ENCODE measurements at regions not wholly inside any gene's neighbourhood (a gene's known extent, or its start where the extent isn't known, plus 50 kb on each side); places are given as distances from the start of the nearest gene placed in this dataset.
"Not testable (repeated sequence)": the region's sequence is repeated elsewhere in the genome, so short reads cannot be mapped to it uniquely, and the experiment has no call there.

DNA sequence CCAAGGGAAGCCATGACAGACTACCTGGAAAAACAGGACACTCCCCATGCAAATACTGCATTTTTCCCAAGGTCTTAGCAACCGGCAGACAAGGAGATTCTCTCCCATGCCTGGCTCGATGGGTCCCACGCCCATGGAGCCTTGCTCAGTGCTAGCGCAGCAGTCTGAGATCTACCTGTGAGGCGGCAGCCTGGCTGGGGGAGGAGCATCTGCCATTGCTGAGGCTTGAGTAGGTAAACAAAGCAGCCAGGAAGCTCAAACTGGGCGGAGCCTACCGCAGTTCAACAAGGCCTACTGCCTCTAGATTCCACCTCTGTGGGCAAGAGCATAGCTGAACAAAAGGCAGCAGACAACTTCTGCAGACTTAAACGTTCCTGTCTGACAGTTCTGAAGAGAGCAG lies 1417.2 kb downstream of the FSTL5 start:
- H3K4me2 ChIP-seq (ENCODE audit: low read length); H3K27me3 ChIP-seq (ENCODE audit: insufficient read depth, low read length); H3K18ac ChIP-seq (ENCODE audit: low read length); H3K36me3 ChIP-seq (ENCODE audit: control insufficient read depth in 1 of 2, insufficient read depth in 2 of 2, low read length in 2 of 2); H4K91ac ChIP-seq (ENCODE audit: low read depth, low read length); H2BK5ac ChIP-seq (ENCODE audit: low read depth, low read length, poor library complexity); H3K4ac ChIP-seq (ENCODE audit: low read depth, low read length); H2BK12ac ChIP-seq (ENCODE audit: low read length); H2BK120ac ChIP-seq (ENCODE audit: insufficient read depth, low read length, poor library complexity); H4K8ac ChIP-seq (ENCODE audit: low read depth, low read length); H3K14ac ChIP-seq (ENCODE audit: low read length); H3K23ac ChIP-seq (ENCODE audit: low read length); H3K27ac ChIP-seq (ENCODE audit: low read depth, low read length); H3K4me1 ChIP-seq (ENCODE audit: control insufficient read depth in 1 of 2, insufficient read depth in 2 of 2, low read length in 2 of 2); DNase-seq; H3K9ac ChIP-seq (ENCODE audit: low read length); H4K12ac ChIP-seq (ENCODE audit: low read depth, low read length); H2AK5ac ChIP-seq (ENCODE audit: low read length); H3K79me2 ChIP-seq (ENCODE audit: control insufficient read depth, insufficient read depth, low read length, poor library complexity); H2AFZ ChIP-seq (ENCODE audit: insufficient read depth, low read length, poor library complexity); H3K4me3 ChIP-seq (ENCODE audit: low read depth, low read length); H3K9me3 ChIP-seq (ENCODE audit: insufficient read depth, low read depth, low read length); H3K79me1 ChIP-seq (ENCODE audit: low read length): not testable (repeated sequence)
- WGBS (ENCODE audit: extremely low coverage, insufficient coverage, insufficient read length), result no CpG with 5 or more reads among the region's 8 CpGs

DNA sequence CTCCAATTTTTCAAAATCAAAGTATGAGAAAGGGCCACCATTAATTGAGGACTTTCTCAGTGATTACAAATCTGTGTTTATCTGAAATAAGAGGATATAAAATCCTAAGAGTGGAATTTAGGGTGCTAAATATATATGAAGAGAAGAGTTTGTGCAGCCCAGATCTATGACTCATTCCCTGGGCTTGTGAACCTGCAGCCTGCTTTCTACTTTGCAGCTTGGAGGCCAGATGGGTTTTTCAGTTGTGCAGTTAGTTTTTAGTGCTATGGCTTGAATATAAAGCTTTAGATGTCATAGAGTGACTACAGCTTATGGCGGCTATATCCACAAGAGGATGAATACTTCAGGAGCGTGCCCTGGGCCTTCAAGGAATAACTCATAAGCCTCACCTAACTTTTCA lies 1391.1 kb downstream of the FSTL5 start:
- H3K27me3 ChIP-seq (ENCODE audit: insufficient read depth, low read length), result no peaks in the 10 kb centered on the region
- H3K4me2 ChIP-seq (ENCODE audit: low read length), result no peak overlapping the region
- no peak overlapping the region for H3K4ac ChIP-seq (ENCODE audit: low read depth, low read length)
- no peaks in the 10 kb centered on the region for H3K9me3 ChIP-seq (ENCODE audit: insufficient read depth, low read depth, low read length)
- no peaks in the 10 kb centered on the region for H3K36me3 ChIP-seq (ENCODE audit: control insufficient read depth in 1 of 2, insufficient read depth in 2 of 2, low read length in 2 of 2)
- no peaks in the 10 kb centered on the region for H3K79me1 ChIP-seq (ENCODE audit: low read length)
- H4K12ac ChIP-seq (ENCODE audit: low read depth, low read length), result no peak overlapping the region
- no peaks in the 10 kb centered on the region for H3K4me1 ChIP-seq (ENCODE audit: control insufficient read depth in 1 of 2, insufficient read depth in 2 of 2, low read length in 2 of 2)
- no peak overlapping the region for H3K18ac ChIP-seq (ENCODE audit: low read length)
- H2AK5ac ChIP-seq (ENCODE audit: low read length), result no peak overlapping the region
- DNase-seq, result no peak
- no peak overlapping the region for H3K9ac ChIP-seq (ENCODE audit: low read length)
- no peak overlapping the region for H4K91ac ChIP-seq (ENCODE audit: low read depth, low read length)
- no peak overlapping the region for H3K4me3 ChIP-seq (ENCODE audit: low read depth, low read length)
- H2BK5ac ChIP-seq (ENCODE audit: low read depth, low read length, poor library complexity), result no peak overlapping the region
- no peaks in the 10 kb centered on the region for H3K79me2 ChIP-seq (ENCODE audit: control insufficient read depth, insufficient read depth, low read length, poor library complexity)
- no peak overlapping the region for H4K8ac ChIP-seq (ENCODE audit: low read depth, low read length)
- WGBS (ENCODE audit: extremely low coverage, insufficient coverage, insufficient read length), result no CpG with 5 or more reads among the region's 2 CpGs
- H3K23ac ChIP-seq (ENCODE audit: low read length), result no peak overlapping the region
- H2BK120ac ChIP-seq (ENCODE audit: insufficient read depth, low read length, poor library complexity), result no peak overlapping the region
- no peak overlapping the region for H3K27ac ChIP-seq (ENCODE audit: low read depth, low read length)
- H3K14ac ChIP-seq (ENCODE audit: low read length), result no peak overlapping the region
- H2AFZ ChIP-seq (ENCODE audit: insufficient read depth, low read length, poor library complexity), result no peak overlapping the region
- H2BK12ac ChIP-seq (ENCODE audit: low read length), result no peak overlapping the region

DNA sequence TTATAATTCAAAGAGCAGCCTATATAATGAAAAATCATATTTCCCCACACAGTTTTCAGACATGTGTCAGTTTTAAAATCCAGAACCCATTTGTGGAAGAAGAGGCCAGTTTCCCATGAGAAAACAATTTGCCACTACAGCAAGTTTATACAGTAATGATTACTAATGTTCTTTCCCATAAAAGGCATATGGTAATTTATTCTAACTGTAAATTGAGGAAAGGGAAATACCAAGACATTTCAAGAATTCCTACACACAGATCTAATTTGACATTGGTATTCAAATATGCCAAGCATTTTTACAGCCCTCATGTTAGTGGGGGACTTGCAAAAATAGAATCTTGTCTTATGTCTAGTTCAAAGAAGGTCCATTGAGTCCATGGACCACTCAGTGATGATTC lies 1368.6 kb downstream of the FSTL5 start:
- Histone ChIP-seq H3K4me2 (ENCODE audit: low read length) (no peak overlapping the region), H4K91ac (ENCODE audit: low read depth, low read length) (no peak overlapping the region), H3K4ac (ENCODE audit: low read depth, low read length) (no peak overlapping the region), H3K9ac (ENCODE audit: low read length) (no peak overlapping the region), H3K79me2 (ENCODE audit: control insufficient read depth, insufficient read depth, low read length, poor library complexity) (no peaks in the 10 kb centered on the region), H2AFZ (ENCODE audit: insufficient read depth, low read length, poor library complexity) (no peak overlapping the region), H3K18ac (ENCODE audit: low read length) (no peak overlapping the region), H3K27me3 (ENCODE audit: insufficient read depth, low read length) (no peaks in the 10 kb centered on the region), H3K14ac (ENCODE audit: low read length) (no peak overlapping the region), H3K27ac (ENCODE audit: low read depth, low read length) (no peak overlapping the region), H3K79me1 (ENCODE audit: low read length) (no peaks in the 10 kb centered on the region), H2BK120ac (ENCODE audit: insufficient read depth, low read length, poor library complexity) (no peak overlapping the region), H2AK5ac (ENCODE audit: low read length) (no peak overlapping the region), H3K36me3 (ENCODE audit: control insufficient read depth in 1 of 2, insufficient read depth in 2 of 2, low read length in 2 of 2) (no peaks in the 10 kb centered on the region), H2BK12ac (ENCODE audit: low read length) (no peak overlapping the region), H2BK5ac (ENCODE audit: low read depth, low read length, poor library complexity) (no peak overlapping the region), H3K23ac (ENCODE audit: low read length) (no peak overlapping the region), H4K8ac (ENCODE audit: low read depth, low read length) (no peak overlapping the region), H4K12ac (ENCODE audit: low read depth, low read length) (no peak overlapping the region), H3K4me1 (ENCODE audit: control insufficient read depth in 1 of 2, insufficient read depth in 2 of 2, low read length in 2 of 2) (no peaks in the 10 kb centered on the region), H3K9me3 (ENCODE audit: insufficient read depth, low read depth, low read length) (no peaks in the 10 kb centered on the region), H3K4me3 (ENCODE audit: low read depth, low read length) (no peak overlapping the region)
- DNase-seq, result no peak

DNA sequence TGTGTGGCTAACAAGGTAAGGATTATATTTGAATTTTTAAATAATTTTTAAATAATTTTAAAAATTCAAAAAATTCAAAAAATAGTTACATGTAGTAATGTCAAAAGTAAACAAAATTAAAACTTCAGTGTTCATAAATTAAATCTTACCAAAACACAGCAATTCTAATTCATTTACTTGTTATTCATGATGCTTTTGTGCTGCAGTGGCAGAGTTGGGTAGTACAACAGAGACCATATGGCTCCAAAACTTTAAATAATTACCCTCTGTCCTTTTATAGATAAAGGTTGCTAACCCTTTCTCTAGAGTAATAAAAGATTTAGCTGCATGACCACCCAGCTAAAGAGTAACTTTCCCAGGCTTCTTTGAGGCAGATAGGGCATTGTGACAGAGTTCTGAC lies 1355.6 kb downstream of the FSTL5 start:
- H2BK120ac ChIP-seq (ENCODE audit: insufficient read depth, low read length, poor library complexity), result no peak overlapping the region
- no peak overlapping the region for H3K23ac ChIP-seq (ENCODE audit: low read length)
- no peak overlapping the region for H2BK5ac ChIP-seq (ENCODE audit: low read depth, low read length, poor library complexity)
- H3K79me2 ChIP-seq (ENCODE audit: control insufficient read depth, insufficient read depth, low read length, poor library complexity), result no peaks in the 10 kb centered on the region
- no peak overlapping the region for H3K9ac ChIP-seq (ENCODE audit: low read length)
- H3K4me2 ChIP-seq (ENCODE audit: low read length), result no peak overlapping the region
- no peak overlapping the region for H2AK5ac ChIP-seq (ENCODE audit: low read length)
- H4K91ac ChIP-seq (ENCODE audit: low read depth, low read length), result no peak overlapping the region
- no peak overlapping the region for H3K4ac ChIP-seq (ENCODE audit: low read depth, low read length)
- H3K4me3 ChIP-seq (ENCODE audit: low read depth, low read length), result no peak overlapping the region
- no peaks in the 10 kb centered on the region for H3K27me3 ChIP-seq (ENCODE audit: insufficient read depth, low read length)
- no peak for DNase-seq
- H3K27ac ChIP-seq (ENCODE audit: low read depth, low read length), result no peak overlapping the region
- no peak overlapping the region for H2AFZ ChIP-seq (ENCODE audit: insufficient read depth, low read length, poor library complexity)
- H3K36me3 ChIP-seq (ENCODE audit: control insufficient read depth in 1 of 2, insufficient read depth in 2 of 2, low read length in 2 of 2), result no peaks in the 10 kb centered on the region
- H4K8ac ChIP-seq (ENCODE audit: low read depth, low read length), result no peak overlapping the region
- no peak overlapping the region for H2BK12ac ChIP-seq (ENCODE audit: low read length)
- H3K18ac ChIP-seq (ENCODE audit: low read length), result no peak overlapping the region
- no peak overlapping the region for H4K12ac ChIP-seq (ENCODE audit: low read depth, low read length)
- H3K4me1 ChIP-seq (ENCODE audit: control insufficient read depth in 1 of 2, insufficient read depth in 2 of 2, low read length in 2 of 2), result no peaks in the 10 kb centered on the region
- no peak overlapping the region for H3K14ac ChIP-seq (ENCODE audit: low read length)
- H3K79me1 ChIP-seq (ENCODE audit: low read length), result no peaks in the 10 kb centered on the region
- H3K9me3 ChIP-seq (ENCODE audit: insufficient read depth, low read depth, low read length), result no peaks in the 10 kb centered on the region

DNA sequence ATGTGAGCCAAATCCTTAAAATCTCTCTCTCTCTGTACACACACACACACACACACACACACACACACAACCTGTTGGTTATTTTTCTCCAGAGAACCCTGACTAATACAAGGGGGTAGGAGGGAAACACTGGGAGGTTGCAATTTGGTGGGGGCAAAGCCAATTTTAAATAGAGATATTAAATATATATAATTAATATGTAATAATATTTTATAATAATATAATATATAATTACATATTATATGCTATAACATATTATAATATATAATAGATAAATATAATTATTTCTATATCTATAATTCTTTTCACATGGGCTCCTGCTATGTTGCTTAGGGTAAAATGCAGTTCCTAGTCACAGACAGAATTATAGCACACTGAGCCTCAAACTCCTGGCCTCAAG lies 1354.2 kb downstream of the FSTL5 start:
- no peaks in the 10 kb centered on the region for H3K79me2 ChIP-seq (ENCODE audit: control insufficient read depth, insufficient read depth, low read length, poor library complexity)
- H3K9ac ChIP-seq (ENCODE audit: low read length), result no peak overlapping the region
- no peaks in the 10 kb centered on the region for H3K27me3 ChIP-seq (ENCODE audit: insufficient read depth, low read length)
- no peak overlapping the region for H3K18ac ChIP-seq (ENCODE audit: low read length)
- H3K4me2 ChIP-seq (ENCODE audit: low read length), result no peak overlapping the region
- no peak overlapping the region for H4K8ac ChIP-seq (ENCODE audit: low read depth, low read length)
- no peaks in the 10 kb centered on the region for H3K4me1 ChIP-seq (ENCODE audit: control insufficient read depth in 1 of 2, insufficient read depth in 2 of 2, low read length in 2 of 2)
- no peak overlapping the region for H3K4me3 ChIP-seq (ENCODE audit: low read depth, low read length)
- H3K79me1 ChIP-seq (ENCODE audit: low read length), result no peaks in the 10 kb centered on the region
- no peak overlapping the region for H2BK12ac ChIP-seq (ENCODE audit: low read length)
- H3K36me3 ChIP-seq (ENCODE audit: control insufficient read depth in 1 of 2, insufficient read depth in 2 of 2, low read length in 2 of 2), result no peaks in the 10 kb centered on the region
- H3K27ac ChIP-seq (ENCODE audit: low read depth, low read length), result no peak overlapping the region
- no peak overlapping the region for H2BK120ac ChIP-seq (ENCODE audit: insufficient read depth, low read length, poor library complexity)
- H4K91ac ChIP-seq (ENCODE audit: low read depth, low read length), result no peak overlapping the region
- no peak overlapping the region for H2AFZ ChIP-seq (ENCODE audit: insufficient read depth, low read length, poor library complexity)
- DNase-seq, result no peak
- no peaks in the 10 kb centered on the region for H3K9me3 ChIP-seq (ENCODE audit: insufficient read depth, low read depth, low read length)
- no peak overlapping the region for H3K4ac ChIP-seq (ENCODE audit: low read depth, low read length)
- H2BK5ac ChIP-seq (ENCODE audit: low read depth, low read length, poor library complexity), result no peak overlapping the region
- H4K12ac ChIP-seq (ENCODE audit: low read depth, low read length), result no peak overlapping the region
- no peak overlapping the region for H3K14ac ChIP-seq (ENCODE audit: low read length)
- H2AK5ac ChIP-seq (ENCODE audit: low read length), result no peak overlapping the region
- H3K23ac ChIP-seq (ENCODE audit: low read length), result no peak overlapping the region
